C4-2B (cell line): ENCODE measurements at regions not wholly inside any gene's neighbourhood (a gene's known extent, or its start where the extent isn't known, plus 50 kb on each side); places are given as distances from the start of the nearest gene placed in this dataset.
"Not testable (repeated sequence)": the region's sequence is repeated elsewhere in the genome, so short reads cannot be mapped to it uniquely, and the experiment has no call there.

Experiments
- CTCF ChIP-seq: fragments of 450-650 bp; conservative IDR thresholded peaks from 2 replicates; pipeline ENCODE4 v1.5.1; 2017; ENCODE audit warnings: mild to moderate bottlenecking
- ZFX ChIP-seq: fragments of 450-650 bp; IDR thresholded peaks from 2 replicates; pipeline ENCODE4 v1.6.1; 2017

GRCh38 chr21:10332935-10333334, 188.4 kb upstream of the TPTE start:
- not testable (repeated sequence) for TF ChIP-seq CTCF, ZFX
